ENCODE measurements at regions not wholly inside any gene's neighbourhood (a gene's known extent, or its start where the extent isn't known, plus 50 kb on each side); places are given as distances from the start of the nearest gene placed in this dataset.

- Mint-ChIP-seq H3K9me3 (no peaks in the 10 kb centered on the region), H3K27me3 (ENCODE audit: low read depth, poor library complexity) (peaks cover 3% of the 10 kb centered on the region), H3K4me1 (no peaks in the 10 kb centered on the region), H3K4me3 (no peak overlapping the region), H3K27ac (no peak overlapping the region), H3K36me3 (ENCODE audit: low read depth) (no peaks in the 10 kb centered on the region)
- TF ChIP-seq, protein P1, sequence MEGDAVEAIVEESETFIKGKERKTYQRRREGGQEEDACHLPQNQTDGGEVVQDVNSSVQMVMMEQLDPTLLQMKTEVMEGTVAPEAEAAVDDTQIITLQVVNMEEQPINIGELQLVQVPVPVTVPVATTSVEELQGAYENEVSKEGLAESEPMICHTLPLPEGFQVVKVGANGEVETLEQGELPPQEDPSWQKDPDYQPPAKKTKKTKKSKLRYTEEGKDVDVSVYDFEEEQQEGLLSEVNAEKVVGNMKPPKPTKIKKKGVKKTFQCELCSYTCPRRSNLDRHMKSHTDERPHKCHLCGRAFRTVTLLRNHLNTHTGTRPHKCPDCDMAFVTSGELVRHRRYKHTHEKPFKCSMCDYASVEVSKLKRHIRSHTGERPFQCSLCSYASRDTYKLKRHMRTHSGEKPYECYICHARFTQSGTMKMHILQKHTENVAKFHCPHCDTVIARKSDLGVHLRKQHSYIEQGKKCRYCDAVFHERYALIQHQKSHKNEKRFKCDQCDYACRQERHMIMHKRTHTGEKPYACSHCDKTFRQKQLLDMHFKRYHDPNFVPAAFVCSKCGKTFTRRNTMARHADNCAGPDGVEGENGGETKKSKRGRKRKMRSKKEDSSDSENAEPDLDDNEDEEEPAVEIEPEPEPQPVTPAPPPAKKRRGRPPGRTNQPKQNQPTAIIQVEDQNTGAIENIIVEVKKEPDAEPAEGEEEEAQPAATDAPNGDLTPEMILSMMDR (IDR thresholded peaks at IDR 0.05), result no peak
- DNase-seq, result no peak
Observed at GRCh38 chr12:61412201-61412600, 848.0 kb upstream of the USP15 start.

- H3K4me3 Mint-ChIP-seq, result no peak overlapping the region
- no peaks in the 10 kb centered on the region for H3K4me1 Mint-ChIP-seq
- H3K27me3 Mint-ChIP-seq (ENCODE audit: low read depth, poor library complexity), result peaks cover 3% of the 10 kb centered on the region
- no peak overlapping the region for H3K27ac Mint-ChIP-seq
- peaks cover 3% of the 10 kb centered on the region for H3K9me3 Mint-ChIP-seq
- H3K36me3 Mint-ChIP-seq (ENCODE audit: low read depth), result no peaks in the 10 kb centered on the region
- DNase-seq, result no peak
- TF ChIP-seq, protein P1 (IDR thresholded peaks at IDR 0.05), result no peak
Observed at GRCh38 chr12:61414470-61414869, 845.7 kb upstream of the USP15 start.

GRCh38 chr12:61422786-61423185 lies 837.4 kb upstream of the USP15 start:
- TF ChIP-seq, protein P1 (IDR thresholded peaks at IDR 0.05), result no peak
- H3K27me3 Mint-ChIP-seq (ENCODE audit: low read depth, poor library complexity), result peaks cover 3% of the 10 kb centered on the region
- H3K4me1 Mint-ChIP-seq, result no peaks in the 10 kb centered on the region
- peaks cover 15% of the 10 kb centered on the region for H3K9me3 Mint-ChIP-seq
- H3K4me3 Mint-ChIP-seq, result no peak overlapping the region
- DNase-seq, result no peak
- no peak overlapping the region for H3K27ac Mint-ChIP-seq
- H3K36me3 Mint-ChIP-seq (ENCODE audit: low read depth), result no peaks in the 10 kb centered on the region

DNA sequence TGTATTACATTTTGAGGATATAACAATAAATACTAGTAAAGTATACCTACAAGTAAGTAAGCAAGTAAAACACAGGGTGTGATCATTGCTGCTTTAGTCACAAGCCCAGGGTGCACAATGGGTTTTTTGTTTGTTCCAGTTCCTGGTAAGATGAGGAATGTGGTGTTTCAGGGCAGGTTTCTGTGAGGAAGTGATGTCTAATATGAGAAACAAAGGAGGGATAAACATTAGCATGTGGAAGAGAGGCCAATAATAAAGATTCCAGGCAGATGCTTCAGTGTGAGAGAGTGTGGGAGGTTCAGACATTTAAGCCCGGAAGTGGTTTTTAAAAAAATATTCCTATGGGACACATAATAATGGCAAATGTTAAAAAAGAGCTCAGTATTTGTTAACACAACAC lies 808.1 kb upstream of the USP15 start:
- H3K9me3 Mint-ChIP-seq, result no peaks in the 10 kb centered on the region
- TF ChIP-seq, protein P1 (IDR thresholded peaks at IDR 0.05), result no peak
- no peak overlapping the region for H3K4me3 Mint-ChIP-seq
- H3K27me3 Mint-ChIP-seq (ENCODE audit: low read depth, poor library complexity), result no peaks in the 10 kb centered on the region
- DNase-seq, result no peak
- H3K36me3 Mint-ChIP-seq (ENCODE audit: low read depth), result no peaks in the 10 kb centered on the region
- H3K27ac Mint-ChIP-seq, result no peak overlapping the region
- no peaks in the 10 kb centered on the region for H3K4me1 Mint-ChIP-seq

GRCh38 chr12:61487728-61488127 lies 772.5 kb upstream of the USP15 start:
- no peaks in the 10 kb centered on the region for H3K27me3 Mint-ChIP-seq (ENCODE audit: low read depth, poor library complexity)
- no peak for DNase-seq
- H3K36me3 Mint-ChIP-seq (ENCODE audit: low read depth), result no peaks in the 10 kb centered on the region
- H3K4me1 Mint-ChIP-seq, result no peaks in the 10 kb centered on the region
- TF ChIP-seq, protein P1 (IDR thresholded peaks at IDR 0.05), result no peak
- H3K4me3 Mint-ChIP-seq, result no peak overlapping the region
- no peak overlapping the region for H3K27ac Mint-ChIP-seq
- H3K9me3 Mint-ChIP-seq, result peaks cover 24% of the 10 kb centered on the region

Data from nephron progenitor cell (in vitro differentiated cells).